Retinal pigment epithelial cell (primary cell): ENCODE measurements at regions not wholly inside any gene's neighbourhood (a gene's known extent, or its start where the extent isn't known, plus 50 kb on each side); places are given as distances from the start of the nearest gene placed in this dataset.
"Not testable (repeated sequence)": the region's sequence is repeated elsewhere in the genome, so short reads cannot be mapped to it uniquely, and the experiment has no call there.

Source experiments
- DNase-seq: peaks from one replicate; pipeline ENCODE4 v3.0.0-alpha.2; 2010; ENCODE audit warnings: low read depth
- H3K4me3 ChIP-seq: 2 replicates; pipeline ENCODE4 v1.5.1; 2011; ENCODE audit warnings: mild to moderate bottlenecking, low read length, control low read depth, moderate library complexity
- TF ChIP-seq, protein P1 (sequence below): conservative IDR thresholded peaks from 2 replicates; pipeline ENCODE4 v1.5.1; 2011; ENCODE audit warnings: low read depth, low read length, control low read depth, inconsistent platforms

DNA sequence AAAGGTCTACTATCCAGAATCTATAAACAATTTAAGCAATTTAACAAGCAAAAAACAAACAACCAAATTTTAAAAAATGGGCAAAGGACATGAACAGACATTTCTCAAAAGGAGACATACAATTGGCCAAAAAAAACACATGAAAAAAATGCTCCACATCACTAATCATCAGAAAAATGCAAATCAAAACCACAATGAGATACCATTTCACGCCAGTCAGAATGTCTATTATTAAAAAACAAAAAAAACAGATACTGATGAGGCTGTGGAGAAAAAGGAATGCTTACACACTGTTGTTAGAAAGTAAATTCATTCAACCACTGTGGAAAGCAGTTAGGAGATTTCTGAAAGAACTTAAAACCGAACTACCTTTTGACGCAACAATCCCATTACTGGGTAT is 66.4 kb upstream of the SESTD1 start:
- TF ChIP-seq, protein P1, sequence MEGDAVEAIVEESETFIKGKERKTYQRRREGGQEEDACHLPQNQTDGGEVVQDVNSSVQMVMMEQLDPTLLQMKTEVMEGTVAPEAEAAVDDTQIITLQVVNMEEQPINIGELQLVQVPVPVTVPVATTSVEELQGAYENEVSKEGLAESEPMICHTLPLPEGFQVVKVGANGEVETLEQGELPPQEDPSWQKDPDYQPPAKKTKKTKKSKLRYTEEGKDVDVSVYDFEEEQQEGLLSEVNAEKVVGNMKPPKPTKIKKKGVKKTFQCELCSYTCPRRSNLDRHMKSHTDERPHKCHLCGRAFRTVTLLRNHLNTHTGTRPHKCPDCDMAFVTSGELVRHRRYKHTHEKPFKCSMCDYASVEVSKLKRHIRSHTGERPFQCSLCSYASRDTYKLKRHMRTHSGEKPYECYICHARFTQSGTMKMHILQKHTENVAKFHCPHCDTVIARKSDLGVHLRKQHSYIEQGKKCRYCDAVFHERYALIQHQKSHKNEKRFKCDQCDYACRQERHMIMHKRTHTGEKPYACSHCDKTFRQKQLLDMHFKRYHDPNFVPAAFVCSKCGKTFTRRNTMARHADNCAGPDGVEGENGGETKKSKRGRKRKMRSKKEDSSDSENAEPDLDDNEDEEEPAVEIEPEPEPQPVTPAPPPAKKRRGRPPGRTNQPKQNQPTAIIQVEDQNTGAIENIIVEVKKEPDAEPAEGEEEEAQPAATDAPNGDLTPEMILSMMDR: no peak
- no peak overlapping the region for H3K4me3 ChIP-seq
- no peak for DNase-seq

DNA sequence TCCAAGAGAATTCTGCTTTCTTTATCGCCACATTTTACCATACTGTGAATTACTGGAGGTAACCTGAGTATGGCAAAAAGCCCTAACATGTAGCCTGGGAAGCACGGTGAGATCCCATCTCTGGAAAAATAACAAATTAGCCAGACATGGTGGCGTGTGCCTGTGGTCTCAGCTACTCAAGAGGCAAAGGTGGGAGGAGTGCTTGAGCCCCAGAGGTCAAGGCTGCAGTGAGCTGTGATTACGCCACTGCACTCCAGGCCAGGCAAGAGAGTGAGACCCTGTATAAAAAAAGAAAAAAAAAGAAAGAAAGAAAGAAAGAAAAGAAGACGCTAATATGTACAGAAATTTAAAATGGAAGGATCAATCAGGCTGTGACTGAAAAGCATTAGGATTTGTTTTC is 57.7 kb upstream of the SESTD1 start:
- no peak for DNase-seq
- TF ChIP-seq, protein P1: no peak
- H3K4me3 ChIP-seq: no peak overlapping the region

DNA sequence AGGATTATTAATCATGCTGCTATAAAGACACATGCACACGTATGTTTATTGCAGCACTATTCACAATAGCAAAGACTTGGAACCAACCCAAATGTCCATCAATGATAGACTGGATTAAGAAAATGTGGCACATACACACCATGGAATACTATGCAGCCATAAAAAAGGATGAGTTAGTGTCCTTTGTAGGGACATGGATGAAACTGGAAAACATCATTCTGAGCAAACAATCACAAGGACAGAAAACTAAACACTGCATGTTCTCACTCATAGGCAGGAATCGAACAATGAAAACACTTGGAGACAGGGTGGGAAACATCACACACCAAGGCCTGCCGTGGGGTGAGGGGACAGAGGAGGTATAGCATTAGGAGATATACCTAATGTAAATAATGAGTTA is 56.4 kb upstream of the SESTD1 start:
- H3K4me3 ChIP-seq, DNase-seq: not testable (repeated sequence)

DNA sequence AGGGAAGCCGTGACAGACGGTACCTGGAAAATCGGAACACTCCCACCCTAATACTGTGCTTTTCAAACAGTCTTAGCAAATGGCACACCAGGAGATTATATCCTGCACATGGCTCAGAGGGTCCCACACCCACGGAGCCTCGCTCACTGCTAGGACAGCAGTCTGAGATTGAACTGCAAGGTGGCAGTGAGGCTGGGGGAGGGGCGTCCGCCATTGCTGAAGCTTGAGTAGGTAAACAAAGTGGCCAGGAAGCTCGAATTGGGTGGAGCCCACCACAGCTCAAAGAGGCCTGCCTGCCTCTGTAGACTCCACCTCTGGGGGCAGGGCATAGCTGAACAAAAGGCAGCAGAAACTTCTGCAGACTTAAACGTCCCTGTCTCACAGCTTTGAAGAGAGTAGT is 50.1 kb upstream of the SESTD1 start:
- H3K4me3 ChIP-seq, DNase-seq: not testable (repeated sequence)
